ENCODE measurements at regions not wholly inside any gene's neighbourhood (a gene's known extent, or its start where the extent isn't known, plus 50 kb on each side); places are given as distances from the start of the nearest gene placed in this dataset.

DNA sequence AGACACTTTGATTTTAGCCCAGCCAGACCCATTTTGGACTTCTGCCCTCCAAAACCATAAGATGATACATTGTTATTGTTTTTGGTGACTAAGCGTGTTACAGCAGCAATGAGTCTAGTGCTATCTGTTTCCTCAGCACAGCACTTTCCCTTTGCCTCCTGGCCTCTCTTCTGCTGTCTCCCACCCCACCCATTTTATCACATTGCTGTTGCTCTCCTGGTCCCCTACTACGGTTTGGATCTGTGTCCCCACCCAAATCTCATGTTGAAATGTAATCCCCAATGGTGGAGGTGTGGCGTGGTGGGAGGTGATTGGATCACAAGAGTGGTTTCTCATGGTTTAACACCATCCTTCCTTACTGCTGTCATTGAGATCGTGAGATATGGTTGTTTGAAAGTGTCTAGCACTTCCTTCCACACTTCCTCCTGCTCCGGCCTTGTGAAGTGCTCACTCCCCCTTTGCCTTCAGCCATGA is 59.8 kb upstream of the CD82 start (continued):
- TF ChIP-seq ZBTB40 (IDR thresholded peaks at IDR 0.05) (no peak), ZBTB40 (CRISPR knock-in tag; IDR thresholded peaks at IDR 0.05) (no peak)

DNA sequence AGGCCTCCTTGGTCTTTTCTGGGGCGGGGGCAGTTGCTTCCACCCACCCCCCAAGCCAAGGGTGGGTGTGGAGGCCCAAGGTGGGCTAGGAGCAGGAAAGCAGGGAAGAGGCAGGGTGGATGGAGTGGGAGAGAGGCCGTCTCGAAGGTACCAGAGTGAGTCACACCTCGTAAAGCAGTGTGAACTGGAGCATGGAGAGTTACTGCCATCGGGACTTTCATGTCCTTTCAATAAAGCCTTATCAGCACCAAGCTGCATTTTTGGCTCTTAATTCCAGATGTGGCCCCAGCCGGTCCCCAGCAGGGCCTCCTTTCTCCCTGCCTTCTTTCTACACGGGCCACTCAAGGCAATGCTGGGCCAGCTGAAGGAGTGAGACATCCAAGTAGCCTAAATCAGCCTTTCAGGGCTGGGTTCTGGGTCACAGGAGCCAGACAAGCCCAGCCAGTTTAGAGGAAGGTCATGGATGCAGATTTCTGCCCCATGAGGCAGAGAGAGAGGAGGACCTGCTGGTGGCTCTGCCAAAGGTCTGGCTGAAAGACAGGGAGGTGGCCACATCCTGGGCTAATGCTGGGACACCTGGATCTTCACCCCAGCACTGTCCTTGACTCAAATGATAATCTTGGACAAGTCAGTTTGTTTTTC is 59.0 kb upstream of the CD82 start:
- ATAC-seq (no peak), FAIRE-seq (no peak), DNase-seq (ENCODE audit: low spot score) (no peak)
- no peak overlapping the region for H3K4me2 ChIP-seq (ENCODE audit: low read depth, low read length)
- intact Hi-C loops (cut with micrococcal nuclease; ENCODE audit: unreplicated experiment): no loop called here
- no peaks in the 10 kb centered on the region for H3K36me3 ChIP-seq (replicated peaks in 1 of 2; ENCODE audit: control insufficient read depth in 1 of 2, insufficient read depth in 2 of 2, low read length in 2 of 2)
- H3K27ac ChIP-seq (ENCODE audit: extremely low read length, insufficient read depth, low read length): no peak overlapping the region
- no TSS peak for BruUV-seq (replicated peaks)
- in situ Hi-C loops (cut with HindIII; ENCODE audit: extremely low pct_ligation_motif_present, low pct_unique_long_range_greater_than_20kb): no loop called here
- no peaks in the 10 kb centered on the region for H4K20me1 ChIP-seq (ENCODE audit: insufficient read depth, low read length)
- H3K4me3 ChIP-seq (replicated peaks in 1 of 3; ENCODE audit: insufficient read depth in 1 of 3, low read depth in 2 of 3, low read length in 3 of 3): no peak overlapping the region
- no peaks in the 10 kb centered on the region for H3K79me2 ChIP-seq (ENCODE audit: insufficient read depth, low read length)
- no peaks in the 10 kb centered on the region for H3K9me3 ChIP-seq (ENCODE audit: low read length)
- H3K9ac ChIP-seq (ENCODE audit: insufficient read depth, low read depth, low read length): no peak overlapping the region
- CTCF ChIA-PET (ENCODE audit: low intra/inter-chr PET ratio, low total read pairs): no interaction called here
- H2AFZ ChIP-seq (ENCODE audit: low read length): no peak overlapping the region
- no peaks in the 10 kb centered on the region for H3K4me1 ChIP-seq (ENCODE audit: insufficient read depth, low read length)
- 2% methylated on average over 7 of the region's 7 CpGs for WGBS (ENCODE audit: low lambda C conversion rate)
- peaks cover 0 to 1% of the 10 kb centered on the region in 2 experiments; a peak in 1 of 5 replicates for H3K27me3 ChIP-seq (ENCODE audit: control insufficient read depth in 1 of 2, insufficient read depth in 2 of 2, low read length in 2 of 2)
- POLR2A ChIA-PET: no interaction called here
- TF ChIP-seq NKX3-1 (CRISPR knock-in tag; IDR thresholded peaks at IDR 0.05) (no peak), ZNF263 (CRISPR knock-in tag; IDR thresholded peaks at IDR 0.05) (no peak), YEATS2 (CRISPR knock-in tag; IDR thresholded peaks at IDR 0.05; ENCODE audit: borderline replicate concordance) (no peak), ZNF251 (CRISPR knock-in tag; IDR thresholded peaks at IDR 0.05) (no peak), ZNF766 (CRISPR knock-in tag; IDR thresholded peaks at IDR 0.05; ENCODE audit: borderline replicate concordance) (no peak), RBFOX2 (IDR thresholded peaks at IDR 0.05; ENCODE audit: low read depth, low read length) (no peak), HMGXB3 (CRISPR knock-in tag; IDR thresholded peaks at IDR 0.05; ENCODE audit: borderline replicate concordance) (no peak)
